Limb (tissue), 2 donors: ENCODE measurements at regions not wholly inside any gene's neighbourhood (a gene's known extent, or its start where the extent isn't known, plus 50 kb on each side); places are given as distances from the start of the nearest gene placed in this dataset.
A peak's percentile ranks its signal among the peaks of the same experiment; 100 is the strongest.

Experiments used
- DNase-seq, 2 donors: peaks; one replicate each; pipeline ENCODE4 v3.0.0-alpha.2; 2016; ENCODE audit errors: extremely low spot score in 2 of 2

GRCh38 chr9:87278971-87279733 is 218.5 kb upstream of the DAPK1 start:
- DNase-seq, result no peak

DNA sequence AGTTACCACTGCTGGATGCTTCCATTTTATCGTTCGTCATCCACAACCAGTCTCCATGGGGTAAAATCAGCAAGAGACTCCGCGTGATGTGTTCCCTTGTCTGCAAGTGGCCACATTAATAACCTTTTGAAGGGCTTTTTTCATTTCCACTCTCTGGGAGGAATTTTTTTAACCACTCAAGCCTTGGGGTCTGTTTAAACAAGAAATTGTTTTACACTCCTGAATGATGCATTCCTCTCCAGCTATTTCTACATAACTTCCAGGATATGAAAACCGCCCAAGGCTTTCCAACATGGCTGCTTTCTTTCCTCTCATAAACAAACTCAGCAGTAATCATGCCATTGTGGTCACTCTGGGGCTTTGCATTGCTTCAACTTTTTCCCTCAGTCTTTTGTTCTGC is 217.2 kb upstream of the DAPK1 start:
- DNase-seq, result no peak

DNA sequence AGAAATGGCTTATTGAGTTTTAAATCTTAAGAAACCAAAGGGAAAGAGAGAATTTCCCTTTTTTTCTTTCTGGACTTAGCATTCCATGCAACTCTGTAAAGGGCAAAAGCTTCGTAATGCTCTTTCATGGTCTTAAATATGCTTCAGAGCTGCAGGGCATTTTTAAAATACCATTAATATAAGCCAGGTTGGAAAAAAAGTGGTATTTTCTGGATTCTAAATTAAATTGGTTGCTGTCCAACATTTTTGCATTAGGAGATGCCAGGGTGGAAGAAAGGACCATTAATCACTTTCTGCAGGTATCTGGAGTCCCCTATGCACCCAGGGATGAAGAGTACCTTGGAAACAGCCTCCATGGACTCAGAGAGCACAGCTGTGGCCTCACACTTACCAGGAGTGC is 215.1 kb upstream of the DAPK1 start:
- DNase-seq, result no peak

GRCh38 chr9:87283585-87283984 is 214.1 kb upstream of the DAPK1 start:
- no peak for DNase-seq

- no peak for DNase-seq
Observed at GRCh38 chr9:87285183-87285850, 212.3 kb upstream of the DAPK1 start.

DNA sequence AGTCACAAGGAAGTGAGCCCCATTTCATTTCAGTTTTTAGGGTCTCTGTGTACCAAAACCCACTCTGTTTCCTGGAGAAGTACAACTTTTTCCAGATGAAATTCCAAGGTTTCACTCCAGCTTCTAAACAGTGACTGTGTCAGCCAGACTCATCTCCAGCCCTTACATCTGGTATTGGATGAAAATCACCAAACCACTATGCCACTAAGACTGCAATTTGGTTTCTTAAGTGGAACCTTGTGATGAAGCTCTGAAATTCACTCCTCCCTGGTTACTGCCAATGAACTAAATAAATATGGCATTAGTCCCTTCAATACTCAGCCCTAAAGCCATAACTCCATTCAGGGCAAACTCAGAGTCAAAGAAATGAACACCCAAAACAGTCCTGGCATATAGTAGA is 211.2 kb upstream of the DAPK1 start:
- DNase-seq, result no peak

- DNase-seq, result no peak
Observed at GRCh38 chr9:87290241-87291052, 207.2 kb upstream of the DAPK1 start.

- no peak for DNase-seq
Observed at GRCh38 chr9:87292449-87293191, 205.0 kb upstream of the DAPK1 start.

- DNase-seq, result peak in 1 of 2 donors; percentile 53
Observed at GRCh38 chr9:87294126-87294525, 203.5 kb upstream of the DAPK1 start.

DNA sequence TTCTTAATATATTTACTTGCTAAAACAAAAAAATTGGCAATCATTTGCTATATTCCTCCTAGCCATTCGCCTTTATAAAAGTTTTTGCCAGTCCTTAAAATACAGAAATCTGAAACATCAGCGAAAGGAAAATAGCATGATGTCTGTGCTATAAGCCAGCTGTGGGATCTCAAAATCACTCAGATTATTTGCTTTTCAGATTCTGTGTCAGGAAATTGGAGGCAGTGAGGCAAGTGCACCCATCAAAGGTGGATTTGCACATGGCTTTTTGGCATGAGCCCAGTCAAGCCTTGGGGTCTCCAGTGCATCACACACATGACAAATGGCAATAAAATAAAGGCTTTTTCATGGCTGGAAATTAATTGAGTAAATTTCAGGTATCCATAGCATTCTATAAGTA is 196.8 kb upstream of the DAPK1 start:
- DNase-seq, result no peak

GRCh38 chr9:87301371-87301770 is 196.3 kb upstream of the DAPK1 start:
- DNase-seq, result no peak

DNA sequence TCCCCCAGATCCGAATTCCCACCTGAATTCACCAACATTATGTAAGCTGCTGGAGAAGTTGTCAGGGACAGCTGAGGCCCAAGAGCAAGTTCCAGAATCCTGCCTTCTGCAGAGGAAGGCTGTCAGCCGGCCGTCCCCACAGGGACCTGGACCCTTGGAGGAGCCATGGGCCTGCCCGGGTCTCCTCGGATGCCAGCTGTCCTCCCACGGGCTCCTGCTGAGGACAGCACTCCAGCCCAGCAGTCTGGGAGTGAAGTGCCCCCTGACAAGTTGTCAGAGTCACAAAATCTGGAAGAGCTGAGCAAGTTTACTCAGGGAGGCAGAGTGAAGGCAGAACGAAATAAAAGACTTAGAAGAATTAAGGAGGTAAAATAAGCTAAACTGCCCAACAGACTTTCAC is 192.5 kb upstream of the DAPK1 start:
- DNase-seq, result no peak

GRCh38 chr9:87306006-87306405 is 191.7 kb upstream of the DAPK1 start:
- DNase-seq, result no peak

GRCh38 chr9:87307848-87308247 is 189.8 kb upstream of the DAPK1 start:
- DNase-seq, result no peak

GRCh38 chr9:87309236-87309635 is 188.4 kb upstream of the DAPK1 start:
- no peak for DNase-seq

DNA sequence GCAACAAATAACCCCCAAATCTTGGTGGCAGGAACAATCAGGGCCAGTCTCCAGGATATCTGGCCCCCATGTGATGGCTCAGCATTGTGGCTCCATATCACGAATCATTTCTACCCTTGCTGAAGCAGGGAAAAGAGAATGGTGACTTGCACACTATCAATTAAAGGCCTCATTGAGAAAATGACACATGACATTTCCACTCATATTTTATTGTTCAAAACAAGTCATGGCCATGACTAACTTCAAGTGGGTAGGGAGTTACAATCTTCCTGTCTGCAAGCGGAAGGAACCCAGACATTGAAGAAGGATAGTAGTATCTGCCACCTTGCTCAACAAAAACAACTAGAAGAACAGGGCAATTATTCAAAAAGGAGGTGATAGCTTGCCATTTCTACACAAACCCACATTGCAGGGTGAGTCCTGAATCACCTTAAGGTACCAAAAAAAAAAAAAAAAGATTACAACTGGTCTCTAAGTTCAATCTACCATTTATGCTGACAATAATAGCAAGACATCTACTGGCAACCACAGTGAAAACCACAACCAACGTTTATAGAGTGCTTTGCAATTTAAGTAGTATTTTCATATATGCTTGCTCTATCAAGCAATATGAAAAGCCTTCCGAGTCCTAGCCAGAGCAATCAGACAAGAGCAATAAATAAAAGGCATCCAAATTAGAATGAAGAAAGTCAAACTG is 186.7 kb upstream of the DAPK1 start:
- no peak for DNase-seq

GRCh38 chr9:87319656-87320055 is 178.0 kb upstream of the DAPK1 start:
- no peak for DNase-seq

GRCh38 chr9:87320146-87320884 is 177.4 kb upstream of the DAPK1 start:
- no peak for DNase-seq

GRCh38 chr9:87322840-87323635 is 174.6 kb upstream of the DAPK1 start:
- no peak for DNase-seq

DNA sequence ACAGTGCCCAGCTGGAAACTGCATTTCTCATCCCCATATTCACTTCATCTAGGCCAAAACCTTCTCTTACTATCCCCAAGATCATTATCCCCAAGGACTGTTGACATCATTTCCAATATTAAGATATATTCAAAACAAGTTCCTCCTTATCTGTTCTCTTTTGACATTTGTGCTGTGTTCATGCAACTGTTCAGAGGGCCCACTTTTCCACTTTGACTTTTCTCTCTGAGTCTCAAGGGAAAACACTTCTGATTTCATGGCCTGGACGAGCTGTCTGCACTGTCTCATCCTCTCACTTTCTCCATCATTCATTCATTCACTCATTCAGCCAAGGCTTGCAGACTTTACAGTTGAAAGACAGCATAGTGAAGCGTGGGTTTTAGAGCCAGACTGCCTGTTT is 173.7 kb upstream of the DAPK1 start:
- no peak for DNase-seq
